GM21619 (cell line): ENCODE measurements at regions not wholly inside any gene's neighbourhood (a gene's known extent, or its start where the extent isn't known, plus 50 kb on each side); places are given as distances from the start of the nearest gene placed in this dataset.
"Not testable (repeated sequence)": the region's sequence is repeated elsewhere in the genome, so short reads cannot be mapped to it uniquely, and the experiment has no call there.

Source experiments
- ATAC-seq: cut with Tn5 transposase; IDR thresholded peaks from one replicate; pipeline ENCODE4 v1.9.1; 2021; ENCODE audit not compliant: unreplicated experiment

DNA sequence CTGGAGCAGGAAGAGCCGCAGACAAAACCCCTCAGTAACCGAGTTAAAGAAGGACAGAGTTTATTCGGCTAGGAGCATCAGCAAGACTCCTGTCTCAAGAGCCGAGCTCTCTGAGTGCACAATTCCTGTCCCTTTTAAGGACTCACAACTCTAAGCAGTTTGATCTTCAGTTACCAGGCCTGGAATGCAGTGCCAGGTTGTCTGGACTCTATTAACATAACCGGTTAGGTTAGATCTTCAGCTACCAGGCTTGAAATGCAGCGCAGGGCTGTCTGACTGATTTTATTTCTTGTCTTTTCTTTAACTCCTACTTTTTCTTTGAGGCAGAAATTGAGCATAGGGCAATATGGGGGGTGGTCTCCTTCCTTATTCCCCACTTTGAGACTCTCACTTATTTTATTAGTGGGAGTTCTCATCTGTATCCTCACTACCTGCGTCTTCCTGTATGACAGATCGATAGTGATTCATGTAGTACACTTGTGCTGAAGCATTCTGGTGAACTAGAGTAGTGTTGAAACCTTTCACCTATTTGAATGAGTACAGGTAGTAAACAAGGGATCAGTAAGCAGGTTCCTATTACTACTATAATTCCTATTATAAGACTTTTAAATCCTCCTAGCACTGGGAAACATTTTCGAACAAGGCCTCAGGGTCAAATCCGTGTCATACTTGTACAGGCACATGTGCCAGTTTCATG, 325.0 kb downstream of the CGGBP1 start:
- no peak for ATAC-seq

DNA sequence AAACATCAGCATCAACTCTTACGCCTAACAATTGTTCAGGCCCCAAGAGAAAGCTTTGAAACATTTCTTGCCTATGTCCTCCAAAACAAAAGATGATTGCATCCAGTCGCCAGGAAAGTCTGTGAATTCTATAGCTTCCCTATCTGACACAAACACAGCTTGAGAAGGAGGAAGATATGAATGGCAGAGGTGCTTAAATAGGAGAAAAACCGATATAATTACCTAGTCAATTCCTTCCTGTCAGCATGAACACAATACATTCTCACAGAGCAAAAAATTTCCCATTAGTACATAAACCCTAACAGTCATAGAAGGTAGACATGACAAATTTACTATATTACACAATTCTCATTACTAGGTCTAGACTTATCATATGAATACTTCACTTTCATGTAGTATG, 326.5 kb downstream of the CGGBP1 start:
- no peak for ATAC-seq

DNA sequence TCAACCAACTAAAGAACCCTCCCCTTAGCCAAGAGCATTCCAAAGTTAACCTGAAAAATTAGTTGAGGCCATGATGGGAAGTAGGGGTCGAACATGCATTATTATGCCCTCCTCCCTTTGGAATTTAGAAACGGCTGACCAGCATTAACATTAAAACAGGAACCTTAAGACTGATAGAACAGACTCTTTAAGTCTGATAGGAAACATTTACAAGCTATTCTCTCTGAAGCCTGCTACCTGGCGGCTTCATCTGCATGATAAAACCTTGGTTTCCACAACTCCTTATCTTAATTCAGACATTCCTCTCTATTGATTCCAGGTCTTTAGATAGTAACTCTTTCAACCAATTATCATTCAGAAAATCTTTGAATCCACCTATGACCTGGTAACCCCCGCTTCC, 331.0 kb downstream of the CGGBP1 start:
- no peak for ATAC-seq

DNA sequence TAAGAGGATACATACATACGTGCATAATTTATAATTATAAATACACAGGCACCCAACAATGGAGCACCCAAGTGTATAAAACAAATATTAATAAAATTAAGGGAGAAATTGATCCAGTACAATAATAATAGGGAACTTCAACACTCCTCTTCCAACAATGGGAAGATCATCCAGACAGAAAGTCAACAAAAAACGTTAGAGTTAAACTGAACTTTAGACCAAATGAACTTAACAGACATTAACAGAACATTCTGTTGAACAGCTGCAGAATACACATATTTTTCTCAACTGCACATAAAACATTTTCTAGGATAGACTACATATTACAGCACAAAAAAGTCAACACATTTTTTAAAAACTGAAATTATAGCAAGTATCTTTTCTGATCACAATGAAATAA, 339.7 kb downstream of the CGGBP1 start:
- no peak for ATAC-seq

DNA sequence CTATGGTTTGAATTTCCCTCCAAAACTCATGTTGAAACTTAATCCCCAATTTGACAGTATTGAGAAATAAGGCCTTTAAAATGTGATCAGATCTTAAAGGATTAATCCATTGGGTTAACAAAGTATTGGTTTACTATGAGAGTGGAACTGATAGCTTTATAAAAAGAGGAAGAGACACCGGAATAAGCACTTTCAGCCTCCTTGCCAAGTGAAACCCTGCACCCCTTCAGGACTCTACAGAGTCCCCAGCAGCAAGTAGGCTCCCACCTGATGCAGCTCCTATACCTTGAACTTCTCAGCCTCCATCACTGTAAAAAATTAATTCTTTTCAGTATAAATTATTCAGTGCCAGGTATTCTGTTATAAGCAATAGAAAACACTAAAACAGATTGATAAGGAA, 348.3 kb downstream of the CGGBP1 start:
- ATAC-seq: no peak

DNA sequence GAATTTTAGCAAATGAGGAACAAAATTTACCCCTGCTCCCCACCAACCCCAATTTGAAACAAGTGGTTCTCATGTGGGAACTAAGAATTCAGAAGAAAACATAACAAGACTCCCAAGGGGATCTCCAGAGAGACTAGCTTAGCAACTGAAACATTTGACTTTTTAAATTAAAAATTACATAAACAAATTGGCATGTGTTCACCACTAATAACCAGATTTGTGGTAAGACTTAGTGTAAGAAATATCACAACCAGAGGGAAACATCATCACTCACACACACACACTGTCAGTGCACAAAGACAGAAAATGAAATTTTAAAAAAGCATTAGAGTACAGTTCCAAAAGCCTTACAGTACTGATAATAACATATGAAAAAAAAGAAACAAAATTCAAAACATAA, 348.8 kb downstream of the CGGBP1 start:
- no peak for ATAC-seq

DNA sequence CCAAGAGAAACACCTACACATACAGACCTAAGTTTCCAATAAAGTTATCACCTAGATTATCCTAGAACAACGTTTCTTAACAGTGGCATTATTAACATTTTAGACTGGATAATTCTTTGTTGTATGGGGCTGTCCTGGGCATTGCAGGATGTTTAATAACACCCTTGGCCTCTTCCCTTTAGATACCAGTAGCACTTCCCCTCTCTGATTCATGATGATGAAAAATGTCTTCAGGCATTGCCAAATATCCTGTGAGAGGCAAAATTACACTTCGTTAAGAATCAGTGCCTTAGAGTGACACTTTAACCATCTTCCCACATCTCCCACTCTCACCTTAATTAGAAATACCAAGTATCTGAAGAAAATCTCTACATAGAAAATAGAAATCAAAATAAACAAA, 352.6 kb downstream of the CGGBP1 start:
- no peak for ATAC-seq

DNA sequence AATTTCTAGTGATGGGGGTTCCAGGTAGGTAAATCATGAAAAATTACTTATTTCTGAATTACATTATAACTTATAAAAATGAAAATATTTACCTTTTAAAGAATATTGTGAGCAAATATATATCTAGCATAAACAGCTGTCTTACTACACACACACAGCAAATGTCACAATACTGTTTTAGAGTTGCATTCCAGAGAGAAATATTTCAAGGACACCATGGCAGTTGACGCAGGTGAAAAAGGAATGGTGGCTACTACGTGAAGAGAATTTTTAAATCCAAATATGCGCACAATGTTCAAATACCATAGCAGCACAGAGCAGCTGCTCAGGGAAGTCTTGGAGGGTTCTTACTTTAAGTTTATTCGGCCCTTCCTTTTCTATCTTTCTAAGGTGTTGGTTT, 356.2 kb downstream of the CGGBP1 start:
- ATAC-seq: no peak

DNA sequence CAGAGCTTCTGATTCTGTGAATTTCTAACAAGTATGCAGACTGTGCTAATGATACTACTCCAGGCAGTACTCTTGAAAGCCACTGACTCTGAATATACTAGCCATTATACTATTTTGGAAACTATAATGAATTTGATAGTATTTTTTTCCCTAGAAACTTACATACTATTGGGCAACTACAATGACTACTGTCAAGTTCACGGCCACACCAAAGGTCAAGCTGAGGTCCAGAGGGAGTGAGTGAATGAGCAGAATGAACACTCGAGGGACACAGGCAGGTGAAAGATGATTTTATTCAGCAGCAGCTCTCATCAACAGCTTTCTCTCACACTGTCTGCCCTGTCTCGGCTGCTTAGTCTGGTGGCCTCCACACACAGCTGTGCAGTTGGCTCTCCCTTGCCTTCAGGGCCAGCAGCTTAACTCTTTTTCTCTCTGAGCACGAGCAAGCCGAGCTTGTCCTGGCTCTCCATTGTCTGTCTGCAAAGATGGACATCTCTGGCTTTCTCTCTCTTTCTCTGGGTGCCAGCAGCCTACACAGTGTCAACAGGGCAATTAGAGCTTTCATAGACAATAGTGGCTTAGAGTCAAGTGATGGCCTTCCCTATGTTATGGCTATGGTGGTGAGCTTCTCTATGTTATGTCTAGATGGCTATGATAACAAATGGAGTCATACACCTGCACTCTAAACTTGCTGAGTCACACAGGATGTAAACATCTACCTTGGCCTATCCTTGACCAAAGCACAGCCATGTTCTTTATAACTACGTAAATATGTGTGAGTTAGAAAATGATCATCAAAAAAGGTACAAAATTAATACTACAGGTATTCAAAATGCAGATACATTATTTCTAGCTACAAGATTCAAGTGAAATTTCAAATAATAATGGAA, 362.4 kb downstream of the CGGBP1 start:
- no peak for ATAC-seq

DNA sequence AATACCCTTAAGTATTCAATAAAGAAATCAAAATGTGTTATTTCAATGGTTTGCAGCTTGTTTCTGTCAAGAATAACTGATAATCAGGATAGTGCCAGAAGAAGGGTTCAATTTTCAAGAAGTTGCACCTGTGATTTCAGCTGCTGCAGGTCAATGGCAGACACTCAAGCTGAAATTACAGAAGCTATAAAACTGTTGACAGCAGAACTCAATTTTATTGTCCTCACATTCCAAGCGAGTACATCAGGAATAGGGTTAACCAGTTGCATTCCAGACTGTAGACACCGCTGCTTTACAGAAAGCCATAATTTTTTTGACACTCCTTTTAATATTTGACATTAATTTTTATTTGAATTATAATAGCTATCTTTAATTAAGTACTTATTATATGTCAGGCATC, 364.1 kb downstream of the CGGBP1 start:
- ATAC-seq: no peak

DNA sequence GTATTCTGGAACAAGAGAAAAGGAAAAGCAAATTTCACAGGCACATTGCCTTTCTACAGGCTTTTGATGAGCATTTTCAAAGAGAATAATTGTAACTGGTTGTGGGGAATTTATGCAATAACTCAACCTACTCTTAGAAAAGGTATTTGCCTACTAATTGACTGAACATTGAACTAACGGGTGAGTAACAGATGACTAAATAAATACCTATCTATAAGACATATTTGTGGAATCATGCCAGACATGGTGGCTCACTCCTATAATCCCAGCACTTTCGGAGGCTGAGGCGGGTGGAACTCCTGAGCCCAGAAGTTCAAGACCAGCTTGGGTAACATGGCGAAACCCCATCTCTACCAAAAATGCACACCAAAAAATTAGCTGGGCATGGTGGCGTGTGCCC, 367.7 kb downstream of the CGGBP1 start:
- ATAC-seq: no peak

DNA sequence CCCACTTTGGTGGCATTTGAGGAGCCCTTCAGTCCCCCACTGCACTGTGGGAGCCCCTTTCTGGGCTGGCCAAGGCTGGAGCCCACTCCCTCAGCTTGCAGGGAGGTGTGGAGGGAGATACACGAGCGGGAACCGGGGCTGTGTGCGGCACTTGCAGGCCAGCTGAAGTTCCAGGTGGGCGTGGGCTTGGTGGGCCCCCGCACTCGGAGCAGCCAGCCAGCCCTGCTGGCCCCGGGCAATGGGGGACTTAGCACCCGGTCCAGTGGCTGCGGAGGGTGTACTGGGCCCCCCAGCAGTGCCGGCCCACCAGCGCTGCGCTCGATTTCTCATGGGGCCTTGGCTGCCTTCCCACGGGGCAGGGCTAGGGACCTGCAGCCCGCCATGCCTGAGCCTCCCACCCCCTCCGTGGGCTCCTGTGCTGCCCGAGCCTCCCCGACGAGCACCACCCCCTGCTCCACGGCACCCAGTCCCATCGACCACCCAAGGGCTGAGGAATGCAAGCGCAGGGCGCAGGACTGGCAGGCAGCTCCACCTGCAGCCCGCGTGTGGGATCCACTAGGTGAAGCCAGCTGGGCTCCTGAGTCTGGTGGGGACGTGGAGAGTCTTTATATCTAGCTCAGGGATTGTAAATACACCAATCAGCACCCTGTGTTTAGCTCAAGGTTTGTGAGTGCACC, 379.7 kb downstream of the CGGBP1 start:
- ATAC-seq: not testable (repeated sequence)

DNA sequence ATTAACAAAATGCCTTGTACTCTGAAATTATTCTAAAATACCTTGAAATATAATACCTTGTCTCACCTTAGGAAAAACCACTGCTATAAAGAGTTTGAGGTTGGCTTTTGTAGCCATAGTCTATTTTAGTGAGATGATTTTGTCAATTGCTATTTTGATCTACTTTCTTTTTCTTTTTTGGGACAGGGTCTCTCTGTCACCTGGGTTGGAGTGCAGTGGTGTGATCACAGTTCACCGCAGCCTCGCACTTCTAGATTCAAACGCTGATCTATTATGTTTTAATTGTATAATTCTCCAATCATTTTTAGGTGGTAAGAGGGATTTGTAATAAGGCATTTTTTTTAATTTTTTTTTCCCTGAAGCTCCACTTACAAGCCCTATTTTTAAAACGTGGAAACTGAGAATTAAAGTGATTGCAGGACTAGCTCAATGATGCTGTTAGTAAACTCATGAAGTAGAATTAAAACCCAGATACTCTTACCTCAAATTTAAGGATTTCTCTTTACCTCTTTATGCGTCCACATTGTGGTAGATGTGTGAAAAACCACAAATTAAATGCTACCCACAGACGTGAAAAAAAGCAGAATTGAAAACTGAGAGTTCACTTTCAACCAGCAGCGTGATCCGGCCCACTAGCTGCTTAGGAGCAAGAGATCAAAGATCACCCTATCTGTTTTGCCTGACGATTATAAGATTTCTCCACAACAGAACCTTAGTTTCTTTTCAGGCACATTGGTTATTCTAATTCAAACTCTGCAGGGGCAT, 384.2 kb downstream of the CGGBP1 start:
- peak; percentile 99 for ATAC-seq

DNA sequence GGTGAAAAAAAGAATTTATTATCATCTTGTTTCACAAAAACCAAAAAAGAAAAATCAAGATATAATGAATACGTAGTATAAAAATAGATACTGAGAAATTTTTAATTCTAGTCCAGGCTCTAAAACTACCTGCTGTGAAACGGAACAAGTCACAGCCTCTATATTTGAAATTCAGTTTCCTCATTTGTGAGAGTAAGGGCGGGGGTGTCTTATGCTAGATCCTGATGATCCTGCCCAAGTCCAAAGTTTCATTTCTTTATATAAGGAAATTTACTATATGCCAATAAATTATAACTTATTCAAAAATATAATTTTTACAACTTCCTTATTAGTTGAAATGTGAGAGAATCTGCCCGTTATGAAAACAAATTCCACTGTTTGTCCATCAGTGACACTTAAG, 385.7 kb downstream of the CGGBP1 start:
- ATAC-seq: no peak

DNA sequence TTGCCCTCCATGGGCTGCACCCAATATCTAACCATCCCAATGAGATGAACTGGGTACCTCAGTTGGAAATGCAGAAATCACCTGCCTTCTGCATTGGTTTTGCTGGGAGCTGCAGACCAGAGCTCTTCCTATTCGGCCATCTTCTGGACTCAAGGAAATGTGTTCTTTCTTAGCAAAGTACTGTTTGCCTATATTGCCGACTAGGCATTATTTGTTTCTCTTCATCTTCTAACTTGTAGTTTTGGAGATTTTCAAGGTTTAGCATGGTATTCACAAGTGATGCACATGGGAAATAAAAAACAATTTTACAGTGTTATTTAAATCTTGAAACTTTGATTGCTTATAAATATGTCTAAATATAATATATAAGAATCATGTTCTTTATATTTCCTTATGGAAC, 377.8 kb upstream of the POU1F1 start:
- ATAC-seq: no peak

DNA sequence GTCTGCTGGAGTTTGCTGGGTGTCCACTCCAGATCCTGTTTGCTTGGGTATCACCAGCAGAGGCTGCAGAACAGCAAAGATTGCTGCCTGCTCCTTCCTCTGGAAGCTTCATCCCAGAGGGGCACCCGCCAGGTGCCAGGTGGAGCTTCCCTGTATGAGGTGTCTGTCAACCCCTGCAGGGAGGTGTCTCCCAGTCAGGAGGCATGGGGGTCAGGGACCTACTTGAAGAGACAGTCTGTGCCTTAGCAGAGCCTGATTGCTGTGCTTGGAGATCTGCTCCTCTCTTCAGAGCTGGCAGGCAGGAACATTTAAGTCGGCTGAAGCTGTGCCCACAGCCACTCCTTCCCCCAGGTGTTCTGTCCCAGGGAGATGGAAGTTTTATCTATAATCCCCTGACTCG, 376.8 kb upstream of the POU1F1 start:
- not testable (repeated sequence) for ATAC-seq

DNA sequence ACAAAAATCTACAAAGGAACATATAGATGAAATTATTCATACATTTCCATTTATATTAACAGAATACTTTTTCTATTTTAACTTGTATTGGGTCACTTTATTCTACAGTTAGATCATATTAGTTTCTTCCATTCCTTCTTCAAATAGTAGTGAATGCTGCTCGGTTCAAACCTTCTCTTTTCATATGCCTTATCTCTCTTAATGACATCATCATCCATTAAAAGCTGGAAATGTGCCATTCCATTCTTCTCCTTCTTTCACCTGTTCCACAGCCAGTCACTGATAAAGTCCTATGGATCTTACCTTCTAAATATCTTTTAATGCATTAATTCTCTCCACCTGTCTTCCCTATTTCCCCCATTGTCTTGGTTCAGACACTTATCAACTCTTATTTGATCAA, 358.0 kb upstream of the POU1F1 start:
- ATAC-seq: no peak

DNA sequence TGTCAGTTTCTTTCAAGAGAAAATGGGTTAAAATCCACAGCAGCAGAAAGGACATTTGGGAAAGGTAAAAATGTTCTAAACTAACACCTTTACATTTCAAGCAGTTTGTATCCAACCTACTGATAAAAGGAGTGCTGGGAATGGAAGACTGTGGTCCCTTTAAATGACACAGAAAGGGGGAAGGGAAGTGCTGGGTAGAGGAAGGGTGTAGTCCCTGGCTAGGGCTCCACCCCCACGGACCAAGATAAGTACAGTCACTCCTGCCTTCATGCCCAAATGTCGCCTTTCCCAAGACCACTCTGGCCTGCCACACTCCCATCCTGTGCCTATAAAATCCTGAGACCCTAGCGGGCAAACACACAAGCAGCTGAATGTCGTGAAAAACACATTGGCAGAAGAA, 350.9 kb upstream of the POU1F1 start:
- no peak for ATAC-seq

DNA sequence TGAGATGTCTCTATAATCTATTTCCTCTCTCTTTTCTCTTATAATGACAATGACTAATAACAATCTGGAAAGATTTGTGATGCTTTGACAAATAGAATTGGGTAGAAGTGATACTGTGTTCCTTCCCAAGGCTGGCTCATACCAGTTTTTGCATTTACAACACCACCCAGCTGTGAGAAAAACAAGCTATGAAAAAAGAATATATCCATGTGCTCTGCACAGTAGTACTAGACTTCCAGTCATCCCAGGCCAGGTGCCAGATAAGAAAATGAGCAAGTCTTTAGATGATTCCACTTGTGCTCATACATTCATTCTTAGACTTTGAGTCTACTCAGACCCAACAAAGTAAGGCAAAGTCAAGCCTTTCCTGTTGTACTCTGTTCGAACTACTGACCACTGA, 350.2 kb upstream of the POU1F1 start:
- ATAC-seq: no peak

DNA sequence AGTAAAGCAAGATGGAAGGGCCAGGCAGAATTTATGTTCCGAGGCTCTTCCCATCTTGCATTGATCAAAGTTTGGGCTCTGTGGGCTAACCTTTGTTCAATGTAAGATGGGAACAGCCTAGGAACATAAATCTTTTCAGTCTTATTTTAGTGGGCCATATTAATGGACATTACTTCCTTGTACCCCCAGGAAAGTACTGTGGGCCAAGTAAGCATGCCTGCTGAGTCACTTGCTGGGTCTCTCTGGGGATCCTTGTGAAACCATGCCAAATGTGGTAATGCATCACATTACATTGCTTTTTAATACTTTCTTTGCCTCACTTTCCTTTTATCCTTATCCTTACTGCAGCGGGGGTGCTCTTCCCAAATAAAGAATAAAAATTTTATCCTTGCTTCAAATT, 349.5 kb upstream of the POU1F1 start:
- no peak for ATAC-seq

DNA sequence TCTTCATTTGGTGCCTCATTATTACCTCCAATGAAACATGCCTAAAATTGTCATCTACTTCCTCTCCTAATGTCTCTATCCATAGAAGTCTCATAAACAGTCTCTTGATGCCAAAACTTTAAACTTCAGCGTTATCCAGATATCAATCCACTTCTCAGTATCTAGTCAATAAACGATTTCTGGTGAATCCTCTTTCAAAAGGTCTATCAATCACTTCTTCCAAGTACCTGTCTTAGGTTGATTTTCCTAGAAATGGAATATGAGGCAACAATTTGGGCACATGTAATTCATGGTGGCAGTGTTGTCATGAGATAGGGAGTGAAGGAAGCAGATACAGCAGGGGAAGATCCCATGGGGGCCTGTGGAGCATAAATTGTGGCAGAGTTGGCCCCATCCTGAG, 348.5 kb upstream of the POU1F1 start:
- no peak for ATAC-seq
